Neural progenitor cell (in vitro differentiated cells): ENCODE measurements at regions not wholly inside any gene's neighbourhood (a gene's known extent, or its start where the extent isn't known, plus 50 kb on each side); places are given as distances from the start of the nearest gene placed in this dataset.

Experiments
- EZH2phosphoT487 ChIP-seq: fragments of 200-600 bp; sonication (generic); IDR thresholded peaks from 2 replicates; pipeline ENCODE4 v1.6.1; 2017; ENCODE audit warnings: antibody characterized with exemption
- TF ChIP-seq, protein P1 (sequence below): fragments of 200-600 bp; sonication (generic); IDR thresholded peaks from 2 replicates; pipeline ENCODE4 v1.5.1; 2017; ENCODE audit warnings: antibody characterized with exemption, mild to moderate bottlenecking

DNA sequence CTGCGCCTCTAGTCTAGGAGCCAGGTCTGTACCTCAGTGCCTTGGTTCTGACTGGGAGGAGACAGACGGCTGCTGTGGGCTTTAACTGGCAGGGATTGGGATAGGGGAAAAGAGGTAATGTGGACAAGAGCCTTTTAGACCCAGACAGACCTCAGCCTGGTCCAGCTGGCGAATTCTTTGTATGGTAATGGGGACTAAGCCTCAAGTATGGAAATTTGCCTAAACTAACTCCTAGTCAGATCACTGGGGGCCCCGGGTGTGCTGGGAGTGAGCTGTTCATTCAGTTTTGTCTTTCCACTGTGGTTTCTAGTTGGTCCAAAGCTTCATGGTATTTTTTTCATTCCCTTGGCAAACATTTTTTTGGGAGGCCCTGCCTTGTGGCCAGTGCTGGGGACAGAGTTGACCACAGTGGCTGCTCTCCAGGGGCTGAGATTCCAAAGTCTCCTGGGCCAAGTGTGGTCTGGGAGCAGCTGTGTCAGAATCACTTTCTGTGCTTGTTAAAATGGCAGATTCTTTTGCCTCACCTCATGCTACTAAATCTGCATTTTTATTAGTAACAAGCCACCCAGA, 261.4 kb upstream of the C2CD4B start:
- TF ChIP-seq, protein P1, sequence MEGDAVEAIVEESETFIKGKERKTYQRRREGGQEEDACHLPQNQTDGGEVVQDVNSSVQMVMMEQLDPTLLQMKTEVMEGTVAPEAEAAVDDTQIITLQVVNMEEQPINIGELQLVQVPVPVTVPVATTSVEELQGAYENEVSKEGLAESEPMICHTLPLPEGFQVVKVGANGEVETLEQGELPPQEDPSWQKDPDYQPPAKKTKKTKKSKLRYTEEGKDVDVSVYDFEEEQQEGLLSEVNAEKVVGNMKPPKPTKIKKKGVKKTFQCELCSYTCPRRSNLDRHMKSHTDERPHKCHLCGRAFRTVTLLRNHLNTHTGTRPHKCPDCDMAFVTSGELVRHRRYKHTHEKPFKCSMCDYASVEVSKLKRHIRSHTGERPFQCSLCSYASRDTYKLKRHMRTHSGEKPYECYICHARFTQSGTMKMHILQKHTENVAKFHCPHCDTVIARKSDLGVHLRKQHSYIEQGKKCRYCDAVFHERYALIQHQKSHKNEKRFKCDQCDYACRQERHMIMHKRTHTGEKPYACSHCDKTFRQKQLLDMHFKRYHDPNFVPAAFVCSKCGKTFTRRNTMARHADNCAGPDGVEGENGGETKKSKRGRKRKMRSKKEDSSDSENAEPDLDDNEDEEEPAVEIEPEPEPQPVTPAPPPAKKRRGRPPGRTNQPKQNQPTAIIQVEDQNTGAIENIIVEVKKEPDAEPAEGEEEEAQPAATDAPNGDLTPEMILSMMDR: no peak
- TF ChIP-seq EZH2phosphoT487: no peak
